ENCODE measurements at regions not wholly inside any gene's neighbourhood (a gene's known extent, or its start where the extent isn't known, plus 50 kb on each side); places are given as distances from the start of the nearest gene placed in this dataset.

DNA sequence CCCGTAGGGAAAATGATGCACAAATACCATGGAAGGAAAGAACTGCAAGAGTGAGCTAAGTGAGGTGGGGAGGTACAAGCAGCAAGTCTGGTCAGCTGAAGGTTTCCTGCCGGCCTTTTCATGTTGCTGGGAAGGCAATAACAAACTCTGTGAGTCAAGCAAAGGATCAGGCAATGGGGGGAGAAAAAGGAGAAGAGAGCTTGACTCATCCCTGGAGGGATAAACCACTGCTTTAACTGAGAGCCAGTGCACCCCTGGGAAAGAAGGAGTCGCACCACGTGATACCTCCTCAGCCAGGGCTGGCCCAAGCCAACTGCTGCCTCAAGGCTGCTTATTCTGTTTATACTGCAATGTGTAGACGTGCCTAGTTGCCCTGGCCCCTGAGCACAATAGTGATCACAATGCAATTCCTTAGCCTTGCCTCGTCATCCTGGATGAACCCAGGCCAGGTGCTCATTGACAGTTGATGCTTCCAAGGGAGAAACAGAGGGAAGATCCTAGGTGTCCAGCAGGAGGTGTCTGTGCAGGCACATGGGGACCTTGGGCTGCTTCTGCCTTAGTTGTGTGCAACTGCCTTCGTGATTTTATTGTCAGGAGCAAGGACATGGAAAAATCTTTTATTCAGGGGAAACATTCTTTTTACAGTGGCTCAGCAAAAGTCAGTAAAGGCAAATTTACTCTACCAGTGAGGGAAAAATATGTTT, 203.0 kb upstream of the TUT7 start:
- no peak overlapping the region for H2AFZ ChIP-seq (ENCODE audit: insufficient read depth, low read depth, low read length, poor library complexity, severe bottlenecking)
- peaks cover 0 to 10% (median 2%) of the 10 kb centered on the region in 7 donors for H3K9me3 Mint-ChIP-seq
- DNase-seq: no peak
- no peaks in the 10 kb centered on the region for H3K36me3 Mint-ChIP-seq
- H3K4me2 ChIP-seq (replicated peaks; ENCODE audit: extremely low read depth, low read length, poor library complexity, severe bottlenecking): no peak overlapping the region
- no peaks in the 10 kb centered on the region for H3K27me3 ChIP-seq (ENCODE audit: control insufficient read depth in 2 of 2, insufficient read depth in 2 of 2, low read length in 2 of 2)
- intact Hi-C loops (cut with micrococcal nuclease): no loop called here
- no peaks in the 10 kb centered on the region for H3K4me1 ChIP-seq (ENCODE audit: control insufficient read depth in 1 of 2, insufficient read depth in 2 of 2, low read length in 2 of 2)
- H3K79me2 ChIP-seq (ENCODE audit: insufficient read depth, low read length): no peaks in the 10 kb centered on the region
- no peak overlapping the region for H3K4me3 Mint-ChIP-seq
- 85% methylated on average over 6 of the region's 7 CpGs for WGBS (ENCODE audit: insufficient coverage)
- H3K4me1 Mint-ChIP-seq: no peaks in the 10 kb centered on the region
- no peaks in the 10 kb centered on the region for H3K9me3 ChIP-seq (replicated peaks in 1 of 2; ENCODE audit: control insufficient read depth in 1 of 2, insufficient read depth in 1 of 2, low read length in 2 of 2)
- no peak overlapping the region for H3K27ac ChIP-seq (ENCODE audit: low read depth in 1 of 2, low read length in 2 of 2)
- H3K36me3 ChIP-seq (replicated peaks in 1 of 2; ENCODE audit: control insufficient read depth in 1 of 2, insufficient read depth in 2 of 2, low read length in 2 of 2): no peaks in the 10 kb centered on the region
- no peak overlapping the region for H3K9ac ChIP-seq (ENCODE audit: insufficient read depth, low read length, poor library complexity, severe bottlenecking)
- TF ChIP-seq, protein P1, sequence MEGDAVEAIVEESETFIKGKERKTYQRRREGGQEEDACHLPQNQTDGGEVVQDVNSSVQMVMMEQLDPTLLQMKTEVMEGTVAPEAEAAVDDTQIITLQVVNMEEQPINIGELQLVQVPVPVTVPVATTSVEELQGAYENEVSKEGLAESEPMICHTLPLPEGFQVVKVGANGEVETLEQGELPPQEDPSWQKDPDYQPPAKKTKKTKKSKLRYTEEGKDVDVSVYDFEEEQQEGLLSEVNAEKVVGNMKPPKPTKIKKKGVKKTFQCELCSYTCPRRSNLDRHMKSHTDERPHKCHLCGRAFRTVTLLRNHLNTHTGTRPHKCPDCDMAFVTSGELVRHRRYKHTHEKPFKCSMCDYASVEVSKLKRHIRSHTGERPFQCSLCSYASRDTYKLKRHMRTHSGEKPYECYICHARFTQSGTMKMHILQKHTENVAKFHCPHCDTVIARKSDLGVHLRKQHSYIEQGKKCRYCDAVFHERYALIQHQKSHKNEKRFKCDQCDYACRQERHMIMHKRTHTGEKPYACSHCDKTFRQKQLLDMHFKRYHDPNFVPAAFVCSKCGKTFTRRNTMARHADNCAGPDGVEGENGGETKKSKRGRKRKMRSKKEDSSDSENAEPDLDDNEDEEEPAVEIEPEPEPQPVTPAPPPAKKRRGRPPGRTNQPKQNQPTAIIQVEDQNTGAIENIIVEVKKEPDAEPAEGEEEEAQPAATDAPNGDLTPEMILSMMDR (IDR thresholded peaks at IDR 0.05): no peak
- H3K27me3 Mint-ChIP-seq (ENCODE audit: low read depth in 3 of 3): peaks cover 0 to 2% (median 0%) of the 10 kb centered on the region in 3 donors
- no peak overlapping the region for H3K27ac Mint-ChIP-seq
- H3K4me3 ChIP-seq (replicated peaks in 1 of 3; ENCODE audit: low read depth in 2 of 3, low read length in 3 of 3): no peak overlapping the region
- no peaks in the 10 kb centered on the region for H4K20me1 ChIP-seq (ENCODE audit: insufficient read depth, low read length)

DNA sequence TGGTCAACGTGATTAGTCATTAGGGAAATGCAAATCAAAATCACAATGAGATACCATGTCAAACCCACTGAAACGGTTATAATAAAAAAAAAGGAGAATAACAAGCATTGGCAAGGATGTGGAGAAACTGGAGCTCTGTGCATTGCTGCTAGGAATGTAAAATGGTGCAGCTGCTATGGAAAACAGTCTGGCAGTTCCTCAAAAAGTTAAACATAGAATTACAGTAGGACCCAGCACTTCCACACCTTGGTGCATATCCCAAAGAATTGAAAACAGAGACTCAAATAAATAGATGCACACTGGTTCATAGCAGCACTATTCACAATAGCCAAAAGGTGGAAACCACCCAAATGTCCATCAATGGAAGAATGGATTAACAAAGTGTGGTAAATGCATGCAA, 201.5 kb upstream of the TUT7 start:
- no peak overlapping the region for H3K27ac ChIP-seq (ENCODE audit: low read depth in 1 of 2, low read length in 2 of 2)
- H3K36me3 ChIP-seq (replicated peaks in 1 of 2; ENCODE audit: control insufficient read depth in 1 of 2, insufficient read depth in 2 of 2, low read length in 2 of 2): no peaks in the 10 kb centered on the region
- no peaks in the 10 kb centered on the region for H3K79me2 ChIP-seq (ENCODE audit: insufficient read depth, low read length)
- intact Hi-C loops (cut with micrococcal nuclease): no loop called here
- H2AFZ ChIP-seq (ENCODE audit: insufficient read depth, low read depth, low read length, poor library complexity, severe bottlenecking): no peak overlapping the region
- no peaks in the 10 kb centered on the region for H3K4me1 ChIP-seq (ENCODE audit: control insufficient read depth in 1 of 2, insufficient read depth in 2 of 2, low read length in 2 of 2)
- H3K9ac ChIP-seq (ENCODE audit: insufficient read depth, low read length, poor library complexity, severe bottlenecking): no peak overlapping the region
- H3K4me2 ChIP-seq (replicated peaks; ENCODE audit: extremely low read depth, low read length, poor library complexity, severe bottlenecking): no peak overlapping the region
- Mint-ChIP-seq H3K36me3 (no peaks in the 10 kb centered on the region), H3K9me3 (peaks cover 0 to 10% (median 2%) of the 10 kb centered on the region in 7 donors), H3K27ac (no peak overlapping the region), H3K4me1 (no peaks in the 10 kb centered on the region), H3K4me3 (no peak overlapping the region), H3K27me3 (ENCODE audit: low read depth in 3 of 3) (peaks cover 0 to 2% (median 0%) of the 10 kb centered on the region in 3 donors)
- WGBS (ENCODE audit: insufficient coverage): no CpG with 5 or more reads among the region's 2 CpGs
- no peak overlapping the region for H3K4me3 ChIP-seq (replicated peaks in 1 of 3; ENCODE audit: low read depth in 2 of 3, low read length in 3 of 3)
- H4K20me1 ChIP-seq (ENCODE audit: insufficient read depth, low read length): no peaks in the 10 kb centered on the region
- DNase-seq: no peak
- no peaks in the 10 kb centered on the region for H3K27me3 ChIP-seq (ENCODE audit: control insufficient read depth in 2 of 2, insufficient read depth in 2 of 2, low read length in 2 of 2)
- TF ChIP-seq, protein P1 (IDR thresholded peaks at IDR 0.05): no peak
- no peaks in the 10 kb centered on the region for H3K9me3 ChIP-seq (replicated peaks in 1 of 2; ENCODE audit: control insufficient read depth in 1 of 2, insufficient read depth in 1 of 2, low read length in 2 of 2)

All from CD14-positive monocyte (primary cell).